ENCODE measurements at regions not wholly inside any gene's neighbourhood (a gene's known extent, or its start where the extent isn't known, plus 50 kb on each side); places are given as distances from the start of the nearest gene placed in this dataset.
"Not testable (repeated sequence)": the region's sequence is repeated elsewhere in the genome, so short reads cannot be mapped to it uniquely, and the experiment has no call there.

DNA sequence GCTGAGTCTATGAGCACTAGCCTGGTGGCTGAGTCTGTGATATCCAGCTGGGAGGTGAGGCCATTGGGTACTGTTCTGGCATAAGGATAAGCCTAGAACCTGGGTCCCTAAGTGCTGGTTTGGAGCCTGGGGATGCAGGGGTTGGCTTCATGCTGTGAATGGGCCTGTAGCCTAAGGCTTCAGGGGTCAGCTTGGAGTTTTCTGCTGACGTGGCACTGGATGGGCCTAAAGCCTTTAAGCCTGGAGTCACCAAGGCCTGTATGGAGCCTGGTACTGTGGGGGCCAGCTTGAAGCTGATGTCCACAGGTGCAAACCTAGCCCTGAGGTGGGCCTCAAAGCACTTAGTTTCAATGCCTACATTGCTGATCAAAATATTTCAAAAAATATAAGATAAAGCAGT, 979.6 kb upstream of the POU3F4 start:
- DNase-seq, result no peak

DNA sequence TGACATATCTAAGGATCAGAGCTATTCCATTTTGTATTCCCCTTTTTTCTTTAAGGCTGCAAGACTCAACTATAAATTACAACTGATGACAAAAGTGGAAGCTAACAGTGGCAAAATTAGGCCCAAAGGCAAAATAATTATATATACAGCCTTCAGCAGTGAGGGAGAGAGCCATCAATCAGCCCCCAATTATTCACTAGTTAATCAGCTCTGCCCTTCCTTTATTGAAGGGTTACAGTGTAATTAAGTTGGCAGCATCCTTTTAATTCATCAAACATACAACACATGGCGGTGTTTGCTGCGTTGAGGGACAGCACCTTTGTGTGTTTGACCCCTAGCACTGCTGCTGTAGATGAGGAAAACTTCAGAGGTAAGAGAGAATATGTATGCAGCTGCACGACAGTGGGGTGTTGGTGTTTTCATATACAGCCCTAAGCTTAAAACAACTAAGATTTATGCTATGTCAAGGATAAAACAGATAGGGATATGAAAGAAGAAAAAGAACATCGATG, 973.9 kb upstream of the POU3F4 start:
- DNase-seq, result no peak

DNA sequence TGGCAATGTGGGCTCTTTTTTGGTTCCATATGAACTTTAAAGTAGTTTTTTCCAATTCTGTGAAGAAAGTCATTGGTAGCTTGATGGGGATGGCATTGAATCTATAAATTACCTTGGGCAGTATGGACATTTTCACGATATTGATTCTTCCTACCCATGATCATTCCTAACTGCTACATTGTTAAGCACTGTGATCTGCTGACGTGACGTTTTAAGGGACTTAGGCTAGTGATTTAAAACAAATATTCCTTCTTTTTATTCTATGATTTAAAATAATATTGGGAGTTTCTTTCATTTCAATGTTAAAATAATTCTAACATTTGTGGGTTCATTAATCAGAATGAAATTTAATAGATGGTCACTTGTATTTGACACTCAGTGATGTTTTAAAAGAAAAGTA, 970.9 kb upstream of the POU3F4 start:
- DNase-seq, result not testable (repeated sequence)

GRCh38 chrX:82541822-82542221, 966.3 kb upstream of the POU3F4 start:
- no peak for DNase-seq

DNA sequence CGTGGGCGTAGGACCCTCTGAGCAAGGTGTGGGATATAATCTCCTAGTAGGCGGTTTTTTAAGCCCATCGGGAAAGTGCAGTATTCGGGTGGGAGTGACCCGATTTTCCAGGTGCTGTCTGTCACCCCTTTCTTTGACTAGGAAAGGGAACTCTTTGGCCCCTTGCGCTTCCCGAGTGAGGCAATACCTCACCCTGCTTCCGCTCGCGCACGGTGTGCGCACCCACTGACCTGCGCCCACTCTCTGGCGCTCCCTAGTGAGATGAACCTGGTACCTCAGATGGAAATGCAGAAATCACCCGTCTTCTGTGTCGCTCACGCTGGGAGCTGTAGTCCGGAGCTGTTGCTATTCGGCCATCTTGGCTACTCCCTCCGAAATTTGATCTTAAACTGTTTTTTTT, 955.9 kb upstream of the POU3F4 start:
- peak in 1 of 2 experiments; percentile 12 for DNase-seq

DNA sequence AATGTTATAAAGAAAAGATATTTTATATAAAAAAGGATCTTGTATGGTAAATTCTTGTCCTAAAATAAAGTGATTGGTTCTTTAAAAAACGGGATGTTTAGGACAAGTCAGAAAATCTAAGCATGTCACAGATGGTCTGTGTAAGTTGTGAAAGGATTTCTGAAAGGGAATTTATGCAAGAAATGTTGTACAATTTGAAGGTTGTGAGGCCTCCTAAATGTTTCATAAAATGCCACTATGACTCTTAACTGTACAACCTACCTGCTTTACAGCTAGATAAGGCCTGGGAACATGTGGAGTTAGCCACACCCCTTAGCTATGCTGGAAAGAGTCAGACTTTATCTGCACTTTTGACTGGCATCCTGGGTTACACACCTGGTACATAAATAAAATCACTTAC, 951.5 kb upstream of the POU3F4 start:
- DNase-seq, result no peak

DNA sequence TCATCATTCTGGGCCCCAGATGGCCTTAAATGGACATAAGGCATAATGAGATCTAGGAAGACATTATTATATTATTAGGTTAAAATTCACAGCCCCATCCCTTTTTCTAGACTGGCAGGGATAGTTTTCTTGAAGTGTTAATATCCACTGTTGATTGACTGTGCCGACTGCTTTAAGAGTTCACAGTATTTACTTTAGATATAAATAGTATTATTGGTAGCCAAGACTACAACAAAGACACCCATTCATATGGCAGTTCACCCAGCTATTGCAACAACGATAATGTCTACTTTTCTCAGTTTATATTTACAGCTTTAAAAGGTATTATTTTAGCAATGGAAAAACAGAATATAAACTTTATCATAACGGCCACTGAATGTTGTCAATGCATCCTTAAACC, 922.2 kb upstream of the POU3F4 start:
- DNase-seq, result no peak

- DNase-seq, result no peak
Measured at GRCh38 chrX:82589410-82589809, 918.7 kb upstream of the POU3F4 start.

- no peak for DNase-seq
Measured at GRCh38 chrX:82591421-82591820, 916.7 kb upstream of the POU3F4 start.

DNA sequence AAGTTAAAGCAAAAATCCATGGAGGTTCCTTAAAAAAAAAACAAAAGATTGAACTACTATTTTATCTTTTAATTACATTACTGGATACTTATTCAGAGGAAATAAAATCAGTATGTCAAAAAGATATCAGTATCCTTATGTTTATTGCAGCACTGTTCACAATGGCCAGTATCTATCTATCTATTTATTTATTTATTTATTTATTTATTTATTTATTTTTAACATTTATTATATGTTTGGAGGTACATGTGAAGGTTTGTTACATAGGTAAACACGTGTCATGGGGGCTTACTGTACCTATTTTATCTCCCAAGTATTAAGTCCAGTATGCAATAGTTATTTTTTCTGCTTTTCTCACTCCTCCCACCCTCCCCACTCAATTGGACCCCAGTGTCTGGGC, 881.1 kb upstream of the POU3F4 start:
- no peak for DNase-seq

GRCh38 chrX:82627568-82627967, 880.5 kb upstream of the POU3F4 start:
- DNase-seq, result no peak

DNA sequence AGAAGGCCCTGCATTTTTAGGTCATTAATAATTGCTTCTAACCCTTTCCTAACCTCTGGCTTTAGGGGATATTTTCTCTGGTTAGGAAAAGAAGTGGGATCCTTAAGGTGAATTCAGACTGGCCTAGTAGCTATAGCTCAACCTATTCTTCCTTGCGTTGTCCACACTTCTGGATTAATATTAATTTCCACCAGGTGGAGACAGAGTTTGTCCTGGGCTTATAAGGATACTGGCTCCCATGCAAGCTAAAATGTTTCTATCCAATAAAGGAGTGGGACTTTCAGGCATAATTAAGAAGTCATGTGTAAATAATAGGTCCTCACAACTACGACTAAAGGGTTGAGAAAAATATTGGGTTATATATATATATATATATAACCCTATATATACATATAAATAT, 860.0 kb upstream of the POU3F4 start:
- no peak for DNase-seq

DNA sequence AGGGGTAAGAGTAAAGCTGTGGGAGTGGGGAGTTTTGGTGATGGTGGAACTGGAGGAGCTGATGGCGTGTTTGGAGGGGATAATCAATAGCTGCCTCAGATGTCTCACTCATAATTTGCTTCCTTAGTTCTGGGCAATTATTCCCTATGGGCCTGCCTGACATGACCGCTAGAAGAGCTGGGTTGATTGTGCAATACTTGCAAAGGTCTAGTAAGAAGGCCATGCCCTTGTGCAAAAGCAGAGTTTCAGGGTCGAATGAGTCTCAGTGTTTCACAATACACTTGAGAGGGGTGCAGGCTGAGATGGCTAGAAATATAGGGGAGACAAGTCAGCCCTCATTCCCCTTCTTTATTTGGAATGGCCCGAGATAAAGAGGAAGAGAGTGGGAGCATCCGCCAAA, 858.4 kb upstream of the POU3F4 start:
- no peak for DNase-seq

DNA sequence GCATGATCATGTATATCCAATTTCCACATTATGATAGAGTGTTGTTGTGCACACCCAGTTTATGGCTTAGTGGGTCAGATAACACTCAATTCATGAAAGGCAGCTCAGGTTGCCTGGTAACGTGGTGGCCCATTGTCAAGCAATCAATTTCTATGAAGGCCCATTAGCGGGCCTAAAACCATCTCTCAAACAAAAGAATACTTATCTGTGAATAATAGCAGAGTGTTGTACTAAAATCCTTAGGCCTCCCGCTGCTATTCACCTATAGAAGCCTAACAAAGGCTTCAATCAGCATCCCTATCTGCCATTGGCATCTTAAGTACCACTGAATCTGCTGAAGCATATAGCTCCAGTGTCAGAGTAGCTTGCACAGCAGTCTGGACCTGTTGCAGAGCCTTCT, 849.6 kb upstream of the POU3F4 start:
- no peak for DNase-seq

GRCh38 chrX:82666355-82666754, 841.7 kb upstream of the POU3F4 start:
- no peak for DNase-seq

GRCh38 chrX:82675104-82675503, 833.0 kb upstream of the POU3F4 start:
- no peak for DNase-seq

- peak in 1 of 2 experiments; percentile 0 for DNase-seq
Measured at GRCh38 chrX:82676386-82676785, 831.7 kb upstream of the POU3F4 start.

- no peak for DNase-seq
Measured at GRCh38 chrX:82677286-82677685, 830.8 kb upstream of the POU3F4 start.

DNA sequence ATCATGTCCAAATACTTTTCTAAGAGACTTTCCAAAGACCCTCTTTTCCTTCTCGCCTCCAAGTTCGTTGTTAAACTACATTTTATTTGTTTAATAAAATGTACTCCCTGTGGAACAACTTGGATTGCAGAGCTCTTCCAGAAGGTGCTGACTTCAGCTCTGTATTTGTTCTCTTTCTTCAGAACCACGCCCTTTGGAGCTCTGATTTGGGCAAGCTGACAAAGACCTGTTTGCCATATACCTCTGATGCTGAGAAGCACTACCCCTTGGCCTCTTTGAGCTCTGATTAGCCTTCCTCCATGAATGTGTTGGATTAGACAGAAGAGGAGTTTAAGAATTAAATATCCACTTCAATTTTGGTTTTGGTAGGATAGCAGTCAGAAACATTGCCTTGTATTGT, 815.1 kb upstream of the POU3F4 start:
- DNase-seq, result no peak

DNA sequence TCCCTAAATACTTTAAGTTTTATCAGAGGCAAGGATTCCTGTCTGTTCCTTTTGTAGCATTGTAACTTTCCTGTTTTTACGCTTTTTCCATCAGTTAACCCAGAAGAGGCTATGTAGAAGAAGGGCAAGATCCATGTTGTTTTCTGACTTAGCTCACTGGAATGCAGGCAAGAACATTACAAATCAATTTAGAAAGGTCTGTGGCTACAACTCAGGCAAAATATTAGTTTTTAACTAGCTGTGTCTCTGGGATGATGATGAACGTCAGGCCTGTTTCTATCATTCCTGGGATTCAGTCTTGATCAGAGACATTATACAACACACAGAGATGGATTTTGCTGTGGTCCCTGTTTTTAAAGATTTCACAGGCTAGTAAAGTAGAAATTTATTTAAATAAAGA, 813.0 kb upstream of the POU3F4 start:
- DNase-seq, result no peak

DNA sequence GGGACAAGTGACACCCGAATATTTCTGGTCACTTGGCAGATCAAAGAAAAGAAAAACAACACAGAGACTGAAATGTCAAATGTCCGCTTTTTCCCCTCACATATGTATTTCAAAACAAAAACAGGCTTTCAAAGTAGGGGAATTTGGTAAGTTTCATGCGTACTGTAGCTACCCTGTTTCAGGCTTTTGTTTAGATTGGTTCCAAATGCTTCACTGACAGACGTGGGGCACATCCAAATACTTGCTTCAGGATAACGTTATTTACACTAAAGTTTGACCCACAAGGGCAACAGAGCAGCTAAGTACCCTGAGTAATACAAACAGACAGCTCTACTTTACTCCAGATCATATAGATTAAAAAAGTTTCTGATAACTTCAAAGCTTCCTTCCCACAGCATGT, 804.5 kb upstream of the POU3F4 start:
- DNase-seq, result no peak

DNA sequence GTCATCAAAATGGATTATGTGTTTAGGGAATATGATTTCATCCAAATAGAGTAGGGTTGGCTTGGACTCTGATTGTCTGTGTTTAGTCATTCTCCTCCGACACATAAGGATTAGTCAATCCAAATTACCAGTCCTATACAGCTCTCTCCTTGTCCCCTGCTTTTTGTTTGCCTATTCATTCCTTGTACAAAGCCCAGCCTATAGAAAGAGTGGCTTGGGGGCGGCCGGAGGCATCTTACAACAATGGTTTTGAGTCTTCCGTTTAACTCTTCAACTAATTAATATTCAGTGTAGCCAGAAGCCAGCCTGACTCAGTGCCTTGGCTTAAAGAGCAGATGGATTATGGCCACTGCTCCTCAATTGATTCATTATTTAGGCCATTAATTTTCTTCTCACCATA, 796.6 kb upstream of the POU3F4 start:
- DNase-seq, result no peak

GRCh38 chrX:82721891-82722290, 786.2 kb upstream of the POU3F4 start:
- no peak for DNase-seq

DNA sequence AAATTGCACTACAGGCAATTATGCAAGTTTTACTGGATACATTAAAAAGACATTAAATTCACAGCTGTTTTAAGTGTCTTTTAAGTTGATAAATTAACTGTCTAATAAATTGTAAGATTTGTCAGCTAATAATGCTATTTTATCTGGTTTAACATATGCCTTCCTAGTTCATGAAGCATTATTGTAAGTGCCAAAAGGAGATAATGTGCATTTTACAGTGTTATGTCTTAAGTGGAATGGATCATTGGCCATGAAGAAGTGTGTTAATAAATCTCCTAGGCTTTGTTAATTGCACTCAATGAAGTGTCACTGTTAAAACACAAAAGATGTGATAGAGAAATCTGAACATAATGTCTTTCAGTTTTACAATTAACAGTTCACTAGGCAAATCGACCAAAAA, 784.3 kb upstream of the POU3F4 start:
- no peak for DNase-seq

DNA sequence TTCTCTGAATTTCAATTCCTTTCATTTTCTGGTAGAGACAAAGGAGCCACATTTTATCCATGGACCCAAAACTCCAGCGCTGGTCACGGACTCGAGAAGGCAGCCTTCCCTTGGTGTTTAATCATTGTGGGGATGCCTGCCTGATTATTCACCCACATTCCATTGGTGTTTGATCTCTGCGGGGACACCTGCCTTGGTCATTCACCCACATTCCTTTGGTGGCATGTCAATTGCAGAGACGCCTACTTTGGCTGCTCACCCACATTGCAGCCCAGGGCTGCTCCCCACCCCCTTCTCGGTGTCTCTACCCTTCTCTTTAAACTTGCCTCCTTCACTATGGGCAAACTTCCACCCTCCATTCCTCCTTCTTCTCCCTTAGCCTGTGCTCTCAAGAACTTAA, 780.7 kb upstream of the POU3F4 start:
- not testable (repeated sequence) for DNase-seq

DNA sequence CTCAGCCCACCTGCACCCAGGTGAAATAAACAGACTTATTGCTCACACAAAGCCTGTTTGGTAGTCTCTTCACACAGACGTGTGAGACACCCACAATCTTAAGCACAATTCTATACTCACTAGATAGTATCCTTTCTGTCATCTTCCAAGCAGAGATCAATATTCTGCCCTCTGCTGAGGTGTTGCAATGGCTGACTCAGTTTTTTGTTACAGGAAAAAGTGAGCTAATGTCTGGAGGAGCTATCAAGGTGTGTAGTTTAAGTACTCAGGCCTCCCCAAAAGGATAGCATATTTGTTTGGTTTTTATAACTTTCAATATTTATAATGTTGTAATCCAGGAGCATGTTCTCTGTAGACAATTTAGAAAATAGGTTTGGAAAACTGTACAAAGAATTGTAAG, 775.2 kb upstream of the POU3F4 start:
- no peak for DNase-seq
